HEK293 (cell line): ENCODE measurements at regions not wholly inside any gene's neighbourhood (a gene's known extent, or its start where the extent isn't known, plus 50 kb on each side); places are given as distances from the start of the nearest gene placed in this dataset.

ENCODE experiments used
- FEZF1 ChIP-seq: fragments of 450-650 bp; formaldehyde crosslinking; IDR thresholded peaks from 2 replicates; pipeline ENCODE4 v1.5.1; 2016; ENCODE audit warnings: missing biosample characterization, missing genetic modification characterization
- HIC1 ChIP-seq: fragments of 450-650 bp; formaldehyde crosslinking; IDR thresholded peaks from 2 replicates; pipeline ENCODE4 v1.5.1; 2016; ENCODE audit warnings: missing biosample characterization, missing genetic modification characterization
- IKZF3 ChIP-seq: fragments of 450-650 bp; IDR thresholded peaks from 2 replicates; pipeline ENCODE4 v1.5.0; 2018; ENCODE audit warnings: missing biosample characterization, mild to moderate bottlenecking, missing genetic modification characterization, moderate library complexity
- PRDM4 ChIP-seq: fragments of 450-650 bp; formaldehyde crosslinking; IDR thresholded peaks from 2 replicates; pipeline ENCODE4 v1.5.1; 2017; ENCODE audit warnings: missing biosample characterization, missing genetic modification characterization
- SCRT1 ChIP-seq: fragments of 450-650 bp; formaldehyde crosslinking; IDR thresholded peaks from 2 replicates; pipeline ENCODE4 v1.5.1; 2016; ENCODE audit warnings: missing biosample characterization, missing genetic modification characterization, borderline replicate concordance
- ZBTB1 ChIP-seq: fragments of 450-650 bp; formaldehyde crosslinking; IDR thresholded peaks from 2 replicates; pipeline ENCODE4 v1.5.1; 2016; ENCODE audit warnings: missing biosample characterization, missing genetic modification characterization
- ZBTB44 ChIP-seq: fragments of 450-650 bp; IDR thresholded peaks from 2 replicates; pipeline ENCODE4 v1.5.1; 2018; ENCODE audit warnings: missing biosample characterization, mild to moderate bottlenecking, missing genetic modification characterization
- ZBTB6 ChIP-seq: fragments of 450-650 bp; formaldehyde crosslinking; IDR thresholded peaks from 2 replicates; pipeline ENCODE4 v1.5.1; 2017; ENCODE audit warnings: missing biosample characterization, missing genetic modification characterization
- ZEB2 ChIP-seq: fragments of 450-650 bp; formaldehyde crosslinking; IDR thresholded peaks from 2 replicates; pipeline ENCODE4 v1.5.1; 2016; ENCODE audit warnings: missing biosample characterization, missing genetic modification characterization
- ZNF132 ChIP-seq: fragments of 450-650 bp; formaldehyde crosslinking; IDR thresholded peaks from 2 replicates; pipeline ENCODE4 v1.5.1; 2017; ENCODE audit warnings: missing biosample characterization, missing genetic modification characterization, borderline replicate concordance
- ZNF214 ChIP-seq: fragments of 450-650 bp; formaldehyde crosslinking; IDR thresholded peaks from 2 replicates; pipeline ENCODE4 v1.5.1; 2017; ENCODE audit warnings: missing biosample characterization, mild to moderate bottlenecking, missing genetic modification characterization, borderline replicate concordance
- ZNF24 ChIP-seq: fragments of 450-650 bp; formaldehyde crosslinking; IDR thresholded peaks from 2 replicates; pipeline ENCODE4 v1.5.1; 2016; ENCODE audit warnings: missing biosample characterization, missing genetic modification characterization
- ZNF266 ChIP-seq: fragments of 450-650 bp; formaldehyde crosslinking; IDR thresholded peaks from 2 replicates; pipeline ENCODE4 v1.5.1; 2016; ENCODE audit warnings: missing biosample characterization, missing genetic modification characterization, low read depth
- ZNF324 ChIP-seq: fragments of 450-650 bp; formaldehyde crosslinking; IDR thresholded peaks from 2 replicates; pipeline ENCODE4 v1.5.1; 2016; ENCODE audit warnings: missing biosample characterization, missing genetic modification characterization
- ZNF394 ChIP-seq: fragments of 450-650 bp; formaldehyde crosslinking; IDR thresholded peaks from 2 replicates; pipeline ENCODE4 v1.5.1; 2016; ENCODE audit warnings: missing biosample characterization, missing genetic modification characterization, mild to moderate bottlenecking, moderate library complexity, borderline replicate concordance
- ZNF473 ChIP-seq: fragments of 450-650 bp; formaldehyde crosslinking; IDR thresholded peaks from 2 replicates; pipeline ENCODE4 v1.5.1; 2017; ENCODE audit warnings: missing biosample characterization, missing genetic modification characterization
- ZNF518A ChIP-seq: fragments of 450-650 bp; formaldehyde crosslinking; conservative IDR thresholded peaks from 2 replicates; pipeline ENCODE4 v1.5.1; 2016; ENCODE audit warnings: low read depth, missing biosample characterization, missing genetic modification characterization
- ZNF561 ChIP-seq: fragments of 450-650 bp; IDR thresholded peaks from 2 replicates; pipeline ENCODE4 v1.5.1; 2018; ENCODE audit warnings: missing biosample characterization, missing genetic modification characterization, borderline replicate concordance
- ZNF580 ChIP-seq: fragments of 450-650 bp; formaldehyde crosslinking; IDR thresholded peaks from 2 replicates; pipeline ENCODE4 v1.5.1; 2016; ENCODE audit warnings: missing biosample characterization, missing genetic modification characterization
- ZNF600 ChIP-seq: fragments of 450-650 bp; formaldehyde crosslinking; IDR thresholded peaks from 2 replicates; pipeline ENCODE4 v1.5.1; 2016; ENCODE audit warnings: missing biosample characterization, missing genetic modification characterization
- ZNF626 ChIP-seq: fragments of 450-650 bp; sonication (Bioruptor Pico); formaldehyde crosslinking; IDR thresholded peaks from 2 replicates; pipeline ENCODE4 v1.5.1; 2018; ENCODE audit warnings: missing biosample characterization, missing genetic modification characterization, inconsistent platforms
- ZNF701 ChIP-seq: fragments of 450-650 bp; formaldehyde crosslinking; IDR thresholded peaks from 2 replicates; pipeline ENCODE4 v1.5.1; 2016; ENCODE audit warnings: missing biosample characterization, missing genetic modification characterization
- ZNF777 ChIP-seq: fragments of 450-650 bp; formaldehyde crosslinking; IDR thresholded peaks from 2 replicates; pipeline ENCODE4 v1.5.1; 2017; ENCODE audit warnings: missing biosample characterization, missing genetic modification characterization, borderline replicate concordance
- ZXDB ChIP-seq: fragments of 450-650 bp; formaldehyde crosslinking; IDR thresholded peaks from 2 replicates; pipeline ENCODE4 v1.5.1; 2016; ENCODE audit warnings: missing biosample characterization, missing genetic modification characterization

- TF ChIP-seq HIC1, result 0 out of 2 replicates have a peak, but pooled peaks have one; percentile 24
- no peak for TF ChIP-seq ZNF561 (tag by site-specific recombination)
- peak; percentile 87 for TF ChIP-seq FEZF1 (tag by site-specific recombination)
- no peak for TF ChIP-seq ZNF600
- no peak for TF ChIP-seq ZNF214 (tag by site-specific recombination)
- TF ChIP-seq ZBTB1 (tag by site-specific recombination), result no peak
- 0 out of 2 replicates have a peak, but pooled peaks have one; percentile 27 for TF ChIP-seq ZNF580 (tag by site-specific recombination)
- no peak for TF ChIP-seq ZNF324 (tag by site-specific recombination)
- peak; percentile 74 for TF ChIP-seq IKZF3 (tag by site-specific recombination)
- TF ChIP-seq ZNF394, result no peak
- TF ChIP-seq SCRT1 (tag by site-specific recombination), result no peak
- 0 out of 2 replicates have a peak, but pooled peaks have one; percentile 22 for TF ChIP-seq PRDM4
- no peak for TF ChIP-seq ZNF24 (tag by site-specific recombination)
- no peak for TF ChIP-seq ZNF473 (tag by site-specific recombination)
- no peak for TF ChIP-seq ZNF626 (tag by site-specific recombination)
- TF ChIP-seq ZXDB (tag by site-specific recombination), result peak; percentile 37; the same call in 1 of the 2 replicates
- TF ChIP-seq ZNF518A (tag by site-specific recombination), result no peak
- peak; percentile 52; the same call in 1 of the 2 replicates for TF ChIP-seq ZBTB44
- TF ChIP-seq ZNF777 (tag by site-specific recombination), result no peak
- 0 out of 2 replicates have a peak, but pooled peaks have one; percentile 13 for TF ChIP-seq ZEB2 (tag by site-specific recombination)
- no peak for TF ChIP-seq ZNF701 (tag by site-specific recombination)
- TF ChIP-seq ZNF132 (tag by site-specific recombination), result no peak
- no peak for TF ChIP-seq ZNF266 (tag by site-specific recombination)
- no peak for TF ChIP-seq ZBTB6 (tag by site-specific recombination)
These were observed 158.2 kb upstream of the E2F8 start (continued) for GRCh38 chr11:19398772-19399527.
